GM20431 (cell line): ENCODE measurements at regions not wholly inside any gene's neighbourhood (a gene's known extent, or its start where the extent isn't known, plus 50 kb on each side); places are given as distances from the start of the nearest gene placed in this dataset.

Source experiments
- in situ Hi-C: fragments of 300-500 bp; cut with MseI, MboI; formaldehyde crosslinking; loops from one replicate; pipeline ENCODE4 v1.15.0; 2020; ENCODE audit warnings: low sequenced_read_pairs; ENCODE audit not compliant: unreplicated experiment

DNA sequence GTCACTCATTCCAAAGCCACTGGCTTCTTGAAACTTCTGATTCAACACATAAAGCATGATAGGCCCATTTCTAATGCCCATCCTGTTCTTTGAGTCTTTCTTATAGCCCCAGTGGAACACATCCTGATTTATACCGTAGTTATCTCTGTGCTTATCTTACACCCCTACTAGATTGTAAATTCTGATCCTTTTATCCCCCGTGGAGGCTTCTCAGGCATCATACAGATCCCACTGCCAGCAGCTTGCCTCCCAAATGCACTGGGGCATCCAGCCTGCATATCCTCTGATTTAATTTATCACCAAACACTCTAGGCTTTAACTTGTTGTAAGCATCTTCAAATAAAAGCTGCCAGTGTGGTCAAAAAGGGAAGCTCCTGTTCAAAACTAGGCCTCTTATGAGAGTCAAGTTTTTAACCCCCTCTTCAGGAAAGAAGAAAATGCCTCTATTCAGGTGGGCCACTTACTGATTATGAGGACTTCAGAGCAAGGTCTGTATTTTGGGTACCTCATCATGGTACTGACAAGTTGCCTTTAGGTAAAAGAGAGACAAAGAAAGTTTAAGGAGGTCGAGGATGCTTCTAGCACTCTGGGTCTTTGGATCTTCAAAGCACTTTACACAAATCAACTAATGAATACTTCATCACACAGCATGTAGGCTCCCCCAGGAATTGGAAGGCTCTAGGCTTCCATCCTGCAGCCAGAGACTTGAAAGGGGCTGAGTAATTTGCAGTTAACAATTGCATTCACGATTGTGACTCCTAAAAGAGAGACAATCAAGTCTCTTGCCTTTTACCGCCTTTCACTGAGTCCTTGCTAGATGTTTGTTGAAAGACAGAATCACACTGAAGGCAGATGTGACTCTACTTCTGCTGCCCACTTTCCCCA, 95.8 kb upstream of the LDB2 start:
- in situ Hi-C loops: no loop called here

- in situ Hi-C loops: no loop called here
Measured at GRCh38 chr4:16992566-16993225, 94.3 kb upstream of the LDB2 start.

GRCh38 chr4:16991450-16991849, 93.0 kb upstream of the LDB2 start:
- in situ Hi-C loops: no loop called here

DNA sequence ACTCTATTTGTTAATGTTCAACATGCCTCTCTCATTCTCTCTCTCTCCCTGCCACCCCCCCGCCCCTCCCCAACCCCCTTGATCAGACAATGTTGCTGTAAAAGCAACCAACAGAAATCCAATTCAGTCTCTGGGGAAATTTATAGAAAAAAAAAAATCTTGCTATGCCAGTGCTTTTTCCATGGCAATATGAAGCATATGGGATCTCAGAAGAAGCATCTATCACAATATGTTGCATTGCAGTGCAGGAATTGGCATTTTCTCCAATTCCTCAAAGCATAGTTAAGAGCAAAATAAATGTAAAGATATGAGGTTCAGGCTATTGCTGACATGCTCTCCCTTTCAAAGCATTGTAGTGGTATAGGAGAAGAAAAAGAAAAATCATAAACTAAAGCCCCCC, 90.9 kb upstream of the LDB2 start:
- in situ Hi-C loops: no loop called here

GRCh38 chr4:16988814-16989213, 90.4 kb upstream of the LDB2 start:
- in situ Hi-C loops: no loop called here

DNA sequence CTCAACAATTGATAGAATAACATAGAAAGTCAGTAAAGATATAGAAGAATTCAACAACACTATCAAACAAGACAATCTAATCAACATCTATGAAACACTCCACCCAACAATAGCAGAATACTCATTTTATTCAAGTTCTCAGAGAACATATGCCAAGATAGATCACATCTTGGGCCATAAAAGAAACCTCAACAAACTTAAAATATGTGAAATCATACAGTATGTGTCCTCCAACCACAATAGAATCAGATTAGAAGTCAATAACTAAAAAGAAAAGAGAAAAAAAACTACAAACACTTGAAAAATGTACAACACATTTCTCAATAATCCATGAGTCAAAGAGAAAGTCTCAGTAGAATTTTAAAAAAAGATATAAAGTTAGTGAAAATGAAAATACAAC, 78.6 kb upstream of the LDB2 start:
- in situ Hi-C loops: no loop called here

DNA sequence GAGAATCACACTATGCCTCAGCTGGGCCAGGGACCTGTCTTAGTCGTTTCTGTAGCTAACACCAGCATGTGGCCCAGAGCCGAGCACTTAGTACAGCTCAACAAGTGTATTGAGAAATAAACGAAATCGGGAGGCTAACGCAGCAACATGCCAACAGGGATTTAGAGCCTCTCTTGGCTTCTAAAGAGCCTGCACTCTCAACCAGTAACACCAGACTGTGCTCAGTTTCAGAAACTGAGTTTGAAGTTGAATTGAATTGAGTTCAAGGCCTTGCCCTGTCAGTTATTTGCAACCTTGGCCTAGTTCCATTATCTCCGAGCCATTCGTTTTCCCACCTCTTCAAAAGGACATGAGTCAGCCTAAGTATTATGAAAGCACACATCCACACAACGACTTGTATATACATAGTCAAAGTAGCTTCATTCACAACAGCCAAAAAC, 71.3 kb upstream of the LDB2 start:
- in situ Hi-C loops: no loop called here

- in situ Hi-C loops: no loop called here
Measured at GRCh38 chr4:16967722-16968121, 69.3 kb upstream of the LDB2 start.

DNA sequence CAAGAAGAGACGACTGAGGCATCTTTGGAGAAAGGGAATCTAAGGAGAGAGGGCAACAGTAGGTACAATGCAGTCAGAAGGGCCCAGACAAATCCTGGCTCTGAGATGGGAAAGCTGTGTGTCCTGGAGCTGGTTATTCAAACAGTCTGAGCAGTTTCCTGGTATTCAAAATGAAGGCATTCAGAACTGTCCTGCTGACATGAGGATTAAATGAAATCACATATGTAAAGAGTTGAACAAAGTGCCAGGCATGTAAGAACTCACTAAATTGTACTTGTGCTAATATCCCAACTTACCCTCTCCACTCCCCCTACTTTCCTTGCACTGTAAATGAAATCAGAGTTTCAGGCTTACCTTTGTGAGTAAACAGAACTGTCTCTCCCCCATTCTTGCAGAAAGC, 60.9 kb upstream of the LDB2 start:
- in situ Hi-C loops: no loop called here

DNA sequence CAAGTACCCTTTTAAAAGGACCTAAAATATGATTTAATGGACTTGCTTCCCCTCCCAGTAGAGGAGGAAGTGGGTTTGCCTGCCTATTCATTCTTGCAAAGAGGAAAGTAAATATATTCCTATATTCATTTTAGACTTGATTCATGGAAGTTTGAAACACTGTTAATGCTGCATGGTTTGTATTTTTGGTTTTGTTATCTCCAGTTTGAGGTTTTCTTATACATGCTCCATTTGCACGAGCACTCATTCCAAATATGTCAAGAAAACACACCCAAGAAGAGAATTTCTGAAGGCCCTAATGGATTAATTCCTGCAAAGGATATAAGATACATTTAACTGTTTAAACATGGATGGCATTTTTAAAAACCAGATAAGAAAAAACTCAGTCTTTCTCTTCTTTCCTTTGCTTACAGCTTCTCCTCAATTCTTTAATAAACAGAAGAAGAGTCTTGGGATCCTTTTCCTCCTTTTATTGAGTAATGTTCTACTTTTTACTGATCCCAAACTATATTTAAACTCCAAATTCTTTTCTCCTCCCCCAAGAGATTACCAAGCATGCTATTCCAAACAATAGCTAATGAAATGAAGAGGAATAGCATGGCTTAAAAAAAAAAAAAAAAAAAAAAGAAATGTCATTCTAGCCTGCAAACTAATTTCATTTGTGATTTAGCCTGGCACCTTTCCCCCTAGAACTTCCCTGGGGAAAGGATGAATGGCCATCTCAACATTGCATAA, 54.6 kb upstream of the LDB2 start:
- in situ Hi-C loops: no loop called here

GRCh38 chr4:16952462-16952871, 54.0 kb upstream of the LDB2 start:
- in situ Hi-C loops: no loop called here
